ENCODE measurements at regions not wholly inside any gene's neighbourhood (a gene's known extent, or its start where the extent isn't known, plus 50 kb on each side); places are given as distances from the start of the nearest gene placed in this dataset.

GRCh38 chr3:34421762-34422161 is 623.3 kb downstream of the PDCD6IP start:
- no peak for TF ChIP-seq NFIC (IDR thresholded peaks at IDR 0.05; ENCODE audit: low read depth, low read length)
- TF ChIP-seq, protein P1, sequence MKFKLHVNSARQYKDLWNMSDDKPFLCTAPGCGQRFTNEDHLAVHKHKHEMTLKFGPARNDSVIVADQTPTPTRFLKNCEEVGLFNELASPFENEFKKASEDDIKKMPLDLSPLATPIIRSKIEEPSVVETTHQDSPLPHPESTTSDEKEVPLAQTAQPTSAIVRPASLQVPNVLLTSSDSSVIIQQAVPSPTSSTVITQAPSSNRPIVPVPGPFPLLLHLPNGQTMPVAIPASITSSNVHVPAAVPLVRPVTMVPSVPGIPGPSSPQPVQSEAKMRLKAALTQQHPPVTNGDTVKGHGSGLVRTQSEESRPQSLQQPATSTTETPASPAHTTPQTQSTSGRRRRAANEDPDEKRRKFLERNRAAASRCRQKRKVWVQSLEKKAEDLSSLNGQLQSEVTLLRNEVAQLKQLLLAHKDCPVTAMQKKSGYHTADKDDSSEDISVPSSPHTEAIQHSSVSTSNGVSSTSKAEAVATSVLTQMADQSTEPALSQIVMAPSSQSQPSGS (IDR thresholded peaks at IDR 0.05; ENCODE audit: low read length): no peak
- no peak for TF ChIP-seq WRNIP1 (IDR thresholded peaks at IDR 0.05; ENCODE audit: borderline replicate concordance, low read depth, low read length)
- TF ChIP-seq PAX8 (IDR thresholded peaks at IDR 0.05): no peak
- TF ChIP-seq CBFB (IDR thresholded peaks at IDR 0.05; ENCODE audit: low read depth): no peak
- no peak for TF ChIP-seq JUND (IDR thresholded peaks at IDR 0.05; ENCODE audit: low read depth, low read length)
- no peak for TF ChIP-seq IRF5 (IDR thresholded peaks at IDR 0.05; ENCODE audit: borderline replicate concordance)
- Histone ChIP-seq H3K27me3 (replicated peaks in 1 of 2; ENCODE audit: control insufficient read depth in 2 of 2, insufficient read depth in 2 of 2, low read length in 1 of 2) (no peaks in the 10 kb centered on the region), H3K9ac (ENCODE audit: control insufficient read depth, insufficient read depth, low read length) (no peak overlapping the region), H3K9me3 (replicated peaks; ENCODE audit: control insufficient read depth, insufficient read depth, low read length) (no peaks in the 10 kb centered on the region), H3K79me2 (ENCODE audit: control insufficient read depth, insufficient read depth, low read length) (no peaks in the 10 kb centered on the region), H4K20me1 (ENCODE audit: control insufficient read depth, insufficient read depth) (no peaks in the 10 kb centered on the region), H3K4me1 (ENCODE audit: control insufficient read depth, insufficient read depth, low read length) (no peaks in the 10 kb centered on the region), H3K4me3 (no peak overlapping the region), H3K36me3 (ENCODE audit: control insufficient read depth in 2 of 2, insufficient read depth in 2 of 2, low read length in 1 of 2) (no peaks in the 10 kb centered on the region), H3K4me2 (ENCODE audit: control insufficient read depth, insufficient read depth) (no peak overlapping the region), H3K27ac (ENCODE audit: control insufficient read depth, insufficient read depth) (no peak overlapping the region), H2AFZ (ENCODE audit: control insufficient read depth, low read depth, low read length) (no peak overlapping the region)
- intact Hi-C loops (cut with micrococcal nuclease; ENCODE audit: unreplicated experiment) (no loop called here), in situ Hi-C loops (cut with MboI) (no loop called here)
- BruUV-seq (replicated peaks): no TSS peak
- ChIA-PET POLR2A (no interaction called here), CTCF (no interaction called here), RAD21 (ENCODE audit: unreplicated experiment) (no interaction called here), SMC1A (ENCODE audit: uncharacterized antibody, unreplicated experiment) (interaction anchor here (0.6 kb wide), 1 partner anchor 118 kb away, joined by 3 read pairs; no protein-coding TSS in a partner anchor)
- ATAC-seq (no peak), DNase-seq (ENCODE audit: low read depth, low spot score) (no peak), FAIRE-seq (no peak)
- 21% methylated on average over 2 of the region's 2 CpGs for WGBS (ENCODE audit: insufficient coverage, insufficient replicate concordance, low lambda C conversion rate, missing lambda C conversion rate)
